Activated T-cell treated with anti-CD3 and anti-CD28 coated beads for 48 hours (primary cell): ENCODE measurements at regions not wholly inside any gene's neighbourhood (a gene's known extent, or its start where the extent isn't known, plus 50 kb on each side); places are given as distances from the start of the nearest gene placed in this dataset.
"Not testable (repeated sequence)": the region's sequence is repeated elsewhere in the genome, so short reads cannot be mapped to it uniquely, and the experiment has no call there.

ENCODE experiments used
- DNase-seq: peaks from one replicate; pipeline ENCODE4 v3.0.0-alpha.2; 2020; ENCODE audit warnings: low read depth

DNA sequence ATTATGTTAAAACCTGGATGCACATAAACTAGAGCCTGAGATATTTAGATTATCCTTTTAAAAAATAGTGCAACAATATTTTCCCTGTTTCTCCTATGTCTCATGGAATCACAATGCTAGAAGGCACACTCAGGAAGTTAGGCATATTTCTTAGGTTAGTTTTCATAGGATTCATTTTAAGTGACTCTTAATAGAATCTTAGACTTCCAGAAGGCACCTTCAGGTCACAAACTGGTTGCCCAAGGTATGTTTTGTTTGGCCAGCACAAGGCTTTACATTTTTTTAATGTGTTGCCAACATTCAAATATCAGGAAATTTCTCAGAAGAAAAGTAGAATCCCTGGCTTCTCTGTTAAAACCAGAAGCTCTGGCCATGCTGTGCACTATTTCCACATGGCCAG is 129.3 kb downstream of the LNPK start:
- DNase-seq: no peak

DNA sequence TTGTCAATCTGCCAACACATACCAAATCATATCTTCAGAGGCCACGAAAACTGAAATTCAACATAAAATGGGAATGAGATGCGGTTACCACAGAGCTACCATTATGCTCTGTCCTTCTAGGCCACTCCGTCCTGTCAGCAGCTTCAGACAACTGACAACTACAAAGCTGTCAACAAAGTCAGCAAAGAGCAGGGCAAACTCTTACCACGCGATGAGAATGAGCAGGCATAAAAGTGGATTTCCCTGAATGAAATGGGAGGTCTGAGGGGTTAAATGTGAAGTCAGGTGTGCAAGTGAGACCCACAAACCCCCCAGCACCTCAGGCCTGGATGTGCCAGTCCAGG is 130.1 kb downstream of the LNPK start:
- DNase-seq: no peak

DNA sequence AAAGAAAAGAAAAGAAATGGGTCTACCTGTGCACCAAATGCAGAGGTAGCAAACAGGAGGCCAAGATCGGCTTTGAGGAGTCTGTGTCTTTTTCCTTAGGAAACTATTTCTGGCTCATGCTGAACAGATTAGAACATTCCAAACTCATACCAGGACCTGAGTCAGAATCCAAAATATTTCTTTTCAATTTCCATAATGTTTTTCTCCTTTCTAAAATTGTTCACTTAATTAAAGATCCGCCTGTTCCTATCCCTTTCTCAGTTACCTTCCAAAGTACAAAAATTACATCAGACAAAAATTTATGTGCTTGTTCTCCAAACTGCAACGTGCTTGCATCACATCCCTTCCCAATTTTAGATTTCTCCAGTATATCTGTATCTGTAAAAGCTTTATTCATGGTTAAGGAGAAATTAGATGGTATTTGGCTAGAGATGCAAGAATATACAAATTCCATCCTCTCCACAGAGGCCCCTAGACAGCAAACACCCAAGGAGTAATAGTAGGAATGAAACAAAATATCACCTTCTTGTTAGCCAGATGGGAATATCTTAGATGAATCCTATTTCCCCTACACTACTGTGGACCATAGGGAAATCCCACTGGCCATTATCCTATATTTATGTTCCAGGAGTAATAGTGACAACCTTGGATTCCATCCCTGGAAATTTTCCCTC is 130.6 kb downstream of the LNPK start:
- DNase-seq: no peak

DNA sequence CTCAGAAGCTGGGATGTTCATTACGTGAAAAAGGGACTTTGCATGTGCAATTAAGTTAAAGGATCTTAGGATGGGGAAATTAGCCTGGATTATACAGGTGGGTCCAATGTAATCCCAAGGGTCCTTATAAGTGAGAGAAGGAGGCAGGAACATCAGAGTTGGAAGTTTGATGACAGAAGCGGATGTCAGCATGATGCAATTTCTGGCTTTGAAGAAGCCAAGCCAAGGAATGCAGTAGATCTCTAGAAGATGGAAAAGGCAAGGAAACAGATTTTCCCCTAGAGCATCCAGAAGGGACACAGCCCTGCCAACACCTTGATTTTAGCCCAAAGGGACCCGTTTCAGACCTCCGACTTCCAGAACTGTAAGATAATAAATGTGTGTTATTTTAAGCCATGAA is 136.4 kb downstream of the LNPK start:
- no peak for DNase-seq

DNA sequence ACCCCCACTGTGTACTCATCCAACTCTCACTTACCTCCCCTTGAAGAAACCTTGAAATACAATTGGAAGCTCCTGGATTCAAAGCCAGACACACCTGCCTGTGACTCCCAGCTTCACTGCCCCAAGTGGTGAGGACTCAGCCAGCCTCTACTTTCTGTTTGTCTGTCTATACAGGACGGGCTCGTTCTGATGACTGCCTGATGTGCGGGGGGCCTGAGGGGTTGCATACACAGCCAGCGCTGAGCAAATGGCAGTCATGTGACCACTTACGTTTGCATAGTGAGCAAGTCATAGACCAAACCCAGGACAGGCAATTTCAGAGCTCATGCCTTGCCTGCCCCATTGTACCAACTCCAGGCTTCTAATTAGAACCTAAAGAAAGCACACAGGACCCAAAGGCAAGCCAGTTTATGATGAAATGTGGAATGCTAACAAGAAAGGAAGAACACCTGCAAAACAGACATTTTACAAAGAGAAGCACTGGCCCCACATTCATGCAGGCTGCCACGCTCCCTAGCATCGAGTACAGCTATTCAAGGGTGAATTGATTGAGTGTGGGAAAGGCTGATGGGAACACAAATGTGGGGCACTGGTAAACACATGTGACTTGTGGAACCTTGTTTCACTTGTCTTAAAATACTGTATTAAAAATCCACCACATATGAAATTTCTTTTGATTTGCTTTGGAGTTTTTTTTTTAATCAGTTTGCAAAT is 137.8 kb downstream of the LNPK start:
- no peak for DNase-seq

DNA sequence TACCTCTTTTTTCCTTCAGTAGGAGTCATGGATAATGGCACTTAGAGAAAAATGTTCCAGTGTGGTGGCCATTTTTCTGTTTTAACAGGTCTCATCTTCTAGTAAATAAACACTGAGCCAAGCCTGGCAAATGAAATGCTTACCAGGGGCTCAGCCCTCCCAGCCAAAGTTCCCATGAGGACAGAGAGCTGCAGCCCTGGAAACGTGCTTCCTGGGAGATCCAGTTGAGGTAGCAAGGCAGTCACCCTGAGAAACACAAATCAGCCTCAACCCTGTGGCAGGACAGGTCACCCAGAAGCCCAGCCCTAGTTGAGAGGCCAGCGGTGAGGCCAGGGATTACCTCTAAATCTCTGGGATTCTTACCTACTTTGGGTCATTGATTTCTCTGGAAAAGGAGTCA is 140.1 kb downstream of the LNPK start:
- DNase-seq: no peak

DNA sequence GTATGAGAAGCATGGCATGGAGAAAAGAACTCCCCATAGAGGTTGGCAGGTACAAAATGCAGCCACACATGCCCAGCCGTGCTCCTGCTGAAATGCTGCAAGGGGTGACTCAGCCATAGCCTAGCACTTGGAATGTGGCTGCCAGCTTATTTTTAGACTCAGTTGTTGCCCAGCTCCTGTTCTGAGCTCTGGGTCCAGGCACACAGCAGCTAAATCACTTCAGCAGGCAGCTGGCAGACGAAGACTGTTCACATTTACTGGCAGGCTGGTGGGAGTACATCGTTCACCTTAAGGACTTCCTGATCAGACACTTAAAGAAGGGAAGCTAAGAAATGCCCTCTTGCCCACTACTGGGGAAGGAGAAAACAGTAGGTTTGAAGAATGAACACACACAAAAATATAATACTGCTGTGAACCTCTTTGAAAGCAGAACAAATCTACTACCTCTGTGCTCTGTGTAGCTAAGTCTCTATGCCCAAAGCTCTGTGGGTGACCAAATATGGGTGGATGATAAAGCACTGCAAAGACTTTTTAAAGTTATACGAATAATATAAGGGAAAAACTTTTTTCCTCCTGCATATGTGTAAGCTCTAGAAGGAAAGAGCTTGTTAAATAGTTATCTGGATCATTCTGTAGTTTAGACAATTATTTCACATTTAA is 146.1 kb downstream of the LNPK start:
- no peak for DNase-seq

DNA sequence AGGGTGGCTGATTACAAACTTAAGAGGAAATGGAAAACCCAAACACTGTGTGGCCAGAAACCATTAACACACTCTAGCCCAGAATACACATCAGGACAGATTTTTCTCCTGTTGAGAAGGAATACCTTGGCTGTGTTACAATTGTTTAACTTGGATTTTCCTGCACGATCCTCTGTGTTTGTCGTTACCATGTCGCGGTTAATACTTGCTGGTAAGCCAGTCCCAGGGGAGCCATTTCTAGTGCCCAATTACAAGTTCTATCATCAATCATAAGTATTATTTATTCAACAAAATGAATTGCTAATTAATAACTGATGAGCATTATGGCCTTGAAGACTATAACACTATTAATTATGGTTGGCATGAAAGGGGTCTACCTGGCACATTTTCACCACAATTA is 146.8 kb downstream of the LNPK start:
- DNase-seq: no peak

DNA sequence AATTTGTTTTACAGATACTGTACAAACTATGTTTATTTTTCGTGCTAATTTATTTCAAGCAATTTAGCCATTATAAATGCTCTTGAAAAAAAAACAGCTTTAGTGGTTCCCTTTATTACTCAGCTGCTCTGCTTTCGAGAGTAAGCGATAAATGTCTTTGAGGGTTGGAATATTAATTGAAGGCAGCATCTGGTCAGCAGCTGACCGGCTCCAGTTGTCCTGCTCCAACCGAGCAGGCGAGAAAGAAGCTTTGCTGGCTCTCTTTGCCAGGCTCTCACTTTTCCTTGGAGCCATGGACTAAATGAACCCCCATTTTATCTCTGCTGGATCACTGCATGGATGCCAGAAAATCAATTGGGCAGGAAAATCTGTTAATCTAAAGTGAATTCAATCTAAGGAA is 147.4 kb downstream of the LNPK start:
- no peak for DNase-seq

DNA sequence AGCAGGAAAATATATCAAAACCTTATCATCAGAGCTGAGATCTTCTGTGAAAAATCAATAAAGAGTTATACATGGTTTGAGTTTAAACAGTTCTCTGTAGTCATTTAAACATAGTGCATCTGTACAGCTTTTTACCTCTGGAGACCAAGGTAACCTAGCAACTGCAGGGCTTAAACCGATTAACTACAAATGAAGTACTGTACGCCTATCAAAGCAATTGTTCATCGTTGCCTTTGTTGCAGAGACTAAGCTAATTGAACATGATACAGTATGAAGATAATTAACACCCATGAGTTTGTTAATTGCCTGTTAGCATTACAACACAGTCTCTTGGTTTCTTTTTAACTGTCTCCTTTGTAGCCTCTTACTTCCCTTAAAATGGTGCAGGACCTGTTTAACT is 147.9 kb downstream of the LNPK start:
- DNase-seq: no peak

DNA sequence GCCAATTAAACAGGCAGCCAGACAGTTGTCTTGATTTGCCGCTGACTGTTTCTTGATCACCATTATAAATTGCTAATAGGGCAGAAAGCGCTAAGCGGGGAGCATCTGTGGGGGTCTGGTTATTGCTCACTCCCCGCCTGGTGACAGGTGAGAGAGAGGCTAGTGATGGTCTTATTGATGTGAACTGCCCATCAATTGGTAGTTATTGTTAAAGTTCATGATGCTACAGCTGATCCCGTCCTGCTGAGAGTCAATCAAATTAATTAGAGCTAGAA is 148.5 kb downstream of the LNPK start:
- DNase-seq: no peak

DNA sequence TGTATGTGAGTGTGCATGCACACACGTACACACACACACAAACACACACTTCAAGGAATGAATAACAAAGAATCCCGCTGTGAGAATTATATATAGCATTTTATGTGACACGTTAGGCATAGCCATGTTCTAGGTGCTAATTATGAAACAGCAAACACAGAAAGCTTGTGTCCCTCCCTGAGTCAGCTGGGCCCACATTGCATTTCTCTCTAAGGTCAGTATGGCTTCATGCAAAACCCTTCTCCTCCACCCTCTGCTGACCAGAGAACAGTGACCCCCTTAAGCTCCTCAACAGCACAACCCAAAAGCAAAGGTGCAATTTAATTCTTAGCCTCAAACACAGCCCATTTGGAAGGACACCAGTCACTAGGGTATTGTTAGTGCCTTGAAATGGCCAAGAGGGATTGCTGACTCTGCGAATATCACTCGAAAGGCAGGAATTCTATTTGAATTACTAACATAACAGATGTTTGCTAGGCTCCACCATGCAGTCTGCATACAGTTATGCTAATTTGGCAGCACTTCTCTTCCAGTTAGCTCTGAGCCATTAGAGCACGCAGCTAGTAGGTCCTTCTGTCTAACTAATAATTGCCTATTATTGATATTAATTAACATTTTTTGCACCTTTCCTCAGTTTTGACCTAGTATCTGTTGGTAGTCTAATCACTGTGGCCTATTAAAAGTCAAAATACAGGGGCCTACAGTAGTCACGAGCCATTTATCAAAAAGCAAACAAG is 149.0 kb downstream of the LNPK start:
- no peak for DNase-seq

DNA sequence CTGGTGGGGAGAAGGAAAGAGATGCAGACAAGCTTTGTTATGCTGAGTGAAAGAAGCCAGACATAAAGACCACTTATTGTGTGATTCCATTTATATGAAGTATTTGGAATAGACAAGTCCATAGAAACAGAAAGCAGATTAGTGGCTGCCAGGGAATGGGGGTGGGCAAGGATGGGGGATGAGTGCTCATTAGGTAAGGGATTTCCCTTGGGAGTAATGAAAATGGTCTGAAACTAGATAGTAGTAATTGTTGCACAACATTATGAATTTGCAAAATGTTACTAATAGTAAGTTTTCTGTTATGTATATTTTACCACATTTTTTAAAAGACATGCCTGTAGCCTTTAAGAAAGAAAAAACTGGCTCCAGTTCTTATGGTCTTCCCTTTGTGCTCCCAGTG is 154.9 kb downstream of the LNPK start:
- DNase-seq: no peak

DNA sequence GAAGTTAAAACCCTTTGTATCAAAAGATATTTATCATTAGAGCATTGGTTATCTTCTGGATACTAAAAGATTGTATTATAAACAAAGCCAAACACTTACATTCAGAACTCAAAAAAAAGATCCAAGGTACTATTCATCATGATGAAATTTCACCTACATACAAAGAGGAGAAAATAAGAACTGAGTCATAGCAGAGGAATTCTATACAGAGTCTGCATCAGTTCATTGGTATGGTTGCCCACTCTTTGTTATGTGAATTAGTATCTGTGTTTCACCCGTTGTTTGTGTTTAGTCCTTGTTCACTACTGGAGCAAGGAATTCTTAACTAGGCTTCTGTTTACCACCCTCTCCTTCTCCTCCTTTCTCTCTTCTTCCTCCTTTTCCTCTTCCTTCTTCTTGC is 157.9 kb downstream of the LNPK start:
- DNase-seq: no peak

DNA sequence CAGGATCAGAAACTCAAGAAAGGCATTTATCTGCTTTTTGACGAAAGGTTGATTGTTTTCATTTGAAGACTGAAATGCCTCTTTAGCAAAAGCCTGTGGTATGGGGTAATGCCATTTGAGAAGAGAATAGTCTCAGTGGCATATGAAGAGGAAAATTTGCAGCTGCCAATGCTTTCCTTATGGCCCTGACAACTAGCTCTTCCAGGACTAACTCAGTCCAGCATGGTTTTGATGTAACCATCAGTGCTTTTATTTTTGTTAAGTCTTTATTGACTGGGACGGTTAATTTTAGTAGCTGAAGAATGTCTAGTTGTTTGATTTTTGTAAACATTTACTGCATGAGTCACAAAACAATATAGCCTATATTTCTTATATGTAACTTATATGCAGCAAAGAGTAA is 158.4 kb downstream of the LNPK start:
- DNase-seq: no peak

DNA sequence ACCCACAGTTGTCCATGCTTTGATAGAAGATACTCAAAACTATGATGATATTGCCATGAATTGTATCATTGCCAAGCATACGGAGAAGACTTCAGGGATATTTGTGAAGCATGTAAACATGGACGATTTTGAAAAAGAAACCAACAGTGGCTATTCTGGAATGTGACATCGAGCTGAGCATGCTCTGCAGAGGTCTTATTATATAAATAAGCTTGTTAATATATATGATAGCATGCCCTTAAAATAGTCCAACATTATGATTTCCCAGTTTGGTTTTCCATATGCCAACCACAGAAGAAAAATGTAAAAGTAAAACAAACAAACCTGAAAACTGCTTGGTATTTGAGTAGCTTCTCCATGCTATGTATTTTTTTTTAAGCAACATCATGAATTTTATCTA is 159.1 kb downstream of the LNPK start:
- no peak for DNase-seq

DNA sequence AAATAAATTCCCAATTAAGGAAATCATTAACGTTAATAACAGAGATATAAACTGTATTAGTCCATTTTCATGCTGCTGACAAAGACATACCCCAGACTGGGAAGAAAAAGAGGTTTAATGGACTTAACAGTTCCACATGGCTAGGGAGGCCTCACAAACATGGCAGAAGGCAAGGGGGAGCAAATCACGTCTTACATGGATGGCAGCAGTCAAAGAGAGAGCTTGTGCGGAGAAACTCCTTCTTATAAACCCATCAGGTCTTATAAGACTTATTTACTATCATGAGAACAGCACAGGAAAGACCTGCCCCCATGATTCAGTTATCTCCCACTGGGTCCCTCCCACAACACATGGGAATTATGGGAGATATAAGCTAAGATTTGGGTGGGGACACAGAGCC is 161.3 kb downstream of the LNPK start:
- DNase-seq: not testable (repeated sequence)

DNA sequence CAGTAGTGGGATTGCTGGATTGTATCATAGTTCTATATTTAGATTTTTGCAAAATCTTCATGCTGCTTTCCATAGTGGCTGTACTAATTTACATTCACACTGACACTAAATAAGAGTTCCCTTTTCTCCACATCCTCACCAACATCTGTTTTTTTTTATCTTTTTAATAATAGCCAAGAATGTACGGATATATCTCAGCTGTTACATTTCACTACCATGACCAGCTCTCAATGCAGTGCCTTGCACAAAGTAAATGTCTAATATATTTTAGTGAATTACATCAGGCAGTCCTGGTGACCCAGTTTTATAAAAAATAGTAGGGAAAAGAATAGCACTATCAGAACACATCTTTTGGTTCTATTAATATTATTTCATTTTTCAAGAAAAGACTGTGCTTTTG is 161.8 kb downstream of the LNPK start:
- no peak for DNase-seq

DNA sequence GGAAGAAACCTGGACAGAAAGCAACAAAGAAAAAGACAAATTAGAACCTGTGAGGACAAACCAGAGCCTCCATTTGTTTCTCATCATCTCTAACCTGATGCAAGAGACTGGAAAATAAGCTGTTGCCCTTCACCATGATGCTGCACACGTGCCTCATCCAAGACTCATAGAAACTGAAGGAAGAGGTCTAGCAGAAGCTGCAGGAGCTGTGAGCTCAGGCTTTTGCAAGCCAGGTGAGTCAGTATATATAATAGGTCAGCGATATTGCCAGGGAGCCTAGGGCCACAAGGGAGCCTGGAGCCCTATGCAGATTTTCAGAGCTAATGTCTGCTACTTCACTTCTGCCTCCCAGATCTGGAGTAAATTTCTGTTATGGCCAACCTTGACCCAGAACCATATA is 163.1 kb downstream of the LNPK start:
- DNase-seq: no peak

DNA sequence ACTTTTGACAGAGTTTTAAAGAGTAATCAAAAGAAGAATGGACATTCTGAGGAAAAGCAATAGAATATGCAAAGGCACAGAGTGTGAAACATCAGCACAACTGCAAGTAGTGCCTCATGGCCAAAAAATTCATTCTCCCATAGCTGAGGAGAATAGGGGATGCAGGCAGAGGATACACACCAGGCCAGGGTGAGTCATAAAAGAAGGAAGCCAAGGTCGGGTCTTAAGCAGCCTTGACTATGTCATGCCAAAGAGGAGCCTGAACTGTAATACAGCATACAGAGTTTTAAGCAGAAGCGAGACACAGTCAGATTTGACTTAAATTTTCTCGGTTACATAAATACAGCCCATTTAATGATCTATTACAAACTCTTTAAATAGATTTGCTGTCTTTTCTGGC is 165.0 kb downstream of the LNPK start:
- DNase-seq: no peak

DNA sequence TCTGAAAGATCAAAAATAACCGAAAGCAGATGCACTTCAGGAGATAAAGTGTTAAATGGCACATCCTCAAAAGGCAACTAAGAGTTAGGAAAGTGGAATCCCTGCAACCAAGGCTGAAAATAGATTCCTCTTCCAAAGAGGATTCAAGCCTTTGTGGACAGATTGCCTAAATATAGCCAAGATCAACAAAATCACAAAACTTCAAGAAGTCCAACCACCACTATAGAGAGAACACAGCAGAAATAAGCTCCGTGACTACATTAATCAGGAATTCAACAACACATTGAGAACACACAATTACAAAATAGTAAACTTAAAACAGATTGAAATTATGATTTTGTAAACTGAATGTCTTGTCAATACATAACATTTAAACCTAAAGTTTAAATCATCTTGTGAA is 165.7 kb downstream of the LNPK start:
- no peak for DNase-seq

DNA sequence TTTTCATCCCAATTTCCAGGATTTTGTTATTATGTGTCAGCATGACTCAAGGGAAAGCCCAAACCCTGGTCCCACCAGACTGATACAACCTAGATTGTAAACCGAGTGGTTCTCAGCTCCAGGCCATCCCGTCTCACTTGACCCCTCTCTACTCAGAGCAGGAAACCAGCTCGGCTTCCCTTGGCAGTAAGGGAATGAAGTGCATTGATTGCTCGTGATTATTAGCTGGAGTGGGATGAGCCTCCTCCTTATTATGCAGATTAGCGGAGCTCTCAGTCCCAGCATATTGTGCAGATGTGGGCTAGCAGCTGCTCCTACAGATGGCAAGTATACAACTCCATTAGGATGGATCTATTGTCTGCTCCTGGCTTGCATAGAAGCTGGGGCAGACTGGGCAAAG is 167.6 kb downstream of the LNPK start:
- no peak for DNase-seq

DNA sequence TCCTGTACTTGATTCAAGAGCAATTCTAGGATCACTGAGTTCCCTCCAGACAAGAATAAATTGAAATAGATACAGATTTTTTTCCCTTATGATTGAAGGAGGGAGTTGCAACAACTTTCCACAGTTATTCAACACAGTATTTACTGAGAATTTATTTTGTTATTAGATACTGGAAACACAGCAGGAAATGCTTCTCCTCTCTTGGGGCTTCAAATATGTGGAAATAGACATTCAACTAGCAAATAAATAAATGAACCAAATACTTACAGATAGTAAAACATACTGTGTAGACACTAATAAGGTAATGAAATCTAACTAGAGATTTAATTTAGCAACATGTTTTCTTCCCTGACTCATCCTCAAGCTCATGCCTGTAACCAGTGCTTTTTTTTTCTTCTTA is 169.2 kb downstream of the LNPK start:
- no peak for DNase-seq
